AG08395 (cell line): ENCODE measurements at regions not wholly inside any gene's neighbourhood (a gene's known extent, or its start where the extent isn't known, plus 50 kb on each side); places are given as distances from the start of the nearest gene placed in this dataset.

Experiments
- DNase-seq: peaks from one replicate; pipeline ENCODE4 v3.0.0; 2012; ENCODE audit warnings: mixed read lengths, low spot score

DNA sequence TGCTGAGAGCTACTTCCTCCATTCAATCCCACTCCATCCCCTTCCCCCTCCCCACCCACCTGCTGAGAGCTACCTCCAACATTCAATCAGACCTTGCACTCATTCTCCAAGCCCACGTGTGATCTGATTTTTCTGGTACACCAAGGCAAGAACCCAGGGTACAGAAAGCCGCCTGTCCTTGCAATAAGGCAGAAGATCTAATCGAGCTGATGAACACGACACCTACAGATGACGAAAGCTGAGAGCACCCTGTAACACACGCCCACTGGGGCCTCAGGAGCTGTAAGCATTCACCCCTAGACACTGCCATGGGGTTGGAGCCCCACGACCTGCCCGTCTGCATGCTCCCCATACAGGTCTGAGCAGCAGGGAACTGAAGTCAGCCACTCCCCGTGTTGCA, 58.3 kb downstream of the TRIML1 start:
- no peak for DNase-seq

- no peak for DNase-seq
These were observed 59.9 kb downstream of the TRIML1 start for GRCh38 chr4:188198982-188199792.

- DNase-seq: no peak
These were observed 62.6 kb downstream of the TRIML1 start for GRCh38 chr4:188201851-188202250.

DNA sequence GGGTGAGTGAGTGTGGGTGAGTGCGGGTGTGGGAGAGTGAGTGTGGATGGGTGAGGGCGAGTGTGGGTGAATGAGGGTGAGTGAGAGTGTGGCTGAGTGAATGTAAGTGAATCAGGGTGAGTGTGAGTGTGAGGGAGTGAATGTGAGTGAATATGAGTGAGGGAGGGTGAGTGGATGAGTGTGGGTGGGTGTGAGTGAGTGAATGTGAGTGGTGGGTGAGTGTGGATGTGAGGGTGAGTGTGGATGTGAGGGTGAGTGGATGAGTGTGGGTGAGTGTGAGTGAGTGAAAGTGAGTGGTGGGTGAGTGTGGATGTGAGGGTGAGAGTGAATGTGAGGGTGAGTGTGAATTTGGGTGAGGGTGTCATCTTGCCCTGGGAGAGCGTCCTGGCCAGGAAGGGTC, 67.5 kb downstream of the TRIML1 start:
- no peak for DNase-seq

DNA sequence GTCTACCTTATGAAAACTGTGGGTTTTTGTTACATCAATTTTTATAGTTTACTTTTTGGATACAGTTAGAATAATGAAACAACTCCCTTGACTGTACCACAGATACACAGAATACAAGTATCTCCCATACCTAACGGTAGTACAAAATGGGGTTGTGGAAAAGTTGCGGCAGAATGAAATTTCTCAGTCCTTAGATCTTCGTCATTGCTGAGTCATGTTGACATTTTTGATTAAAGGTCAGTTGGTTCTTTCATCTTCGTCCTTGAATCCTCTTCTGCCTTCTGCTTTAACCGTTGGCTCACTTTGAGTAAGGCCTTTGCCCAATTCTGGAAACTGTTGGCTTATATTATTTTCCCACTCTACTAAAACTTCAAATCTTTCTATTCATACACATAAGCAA, 75.6 kb downstream of the TRIML1 start:
- no peak for DNase-seq

- DNase-seq: no peak
These were observed 79.2 kb downstream of the TRIML1 start for GRCh38 chr4:188218392-188218791.

DNA sequence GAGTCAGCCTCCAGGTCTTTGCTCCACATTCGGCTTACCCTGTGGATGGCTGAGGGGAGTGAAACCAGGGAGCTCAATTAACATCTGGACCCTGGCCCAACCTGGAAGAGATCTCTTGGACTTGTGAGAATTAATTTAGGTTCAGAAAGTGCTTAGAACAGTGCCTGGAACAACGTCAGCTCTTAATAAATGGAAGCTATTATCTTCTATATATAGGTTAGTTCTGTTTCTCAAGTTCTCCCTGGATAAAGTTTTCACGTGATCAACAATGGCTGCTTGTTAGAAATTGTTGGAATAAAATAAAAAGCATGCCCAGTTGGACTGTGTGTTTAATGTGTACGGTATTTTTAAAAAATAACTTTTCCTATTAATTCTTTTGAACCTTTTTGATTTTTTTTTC, 80.8 kb downstream of the TRIML1 start:
- DNase-seq: no peak

DNA sequence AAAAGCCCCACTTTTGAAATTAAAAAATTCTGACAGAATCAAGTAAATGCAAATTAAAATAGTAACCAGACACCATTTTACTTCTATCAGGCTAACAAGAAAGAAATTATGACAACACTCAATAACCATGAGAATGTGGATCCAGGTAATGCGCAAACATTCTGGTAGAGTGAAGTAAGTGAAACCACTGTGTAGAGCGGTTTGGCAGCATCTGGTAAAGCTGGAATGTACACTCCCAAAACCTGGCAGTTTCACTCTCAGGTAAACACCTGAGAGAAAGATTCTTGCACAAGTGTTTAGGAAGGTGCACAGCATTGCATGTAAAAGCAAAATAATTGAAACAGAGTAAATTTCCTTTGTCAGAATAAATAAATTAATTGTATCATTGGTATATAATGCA, 81.8 kb downstream of the TRIML1 start:
- no peak for DNase-seq

GRCh38 chr4:188228279-188228678, 89.0 kb downstream of the TRIML1 start:
- no peak for DNase-seq

GRCh38 chr4:188232428-188232827, 93.2 kb downstream of the TRIML1 start:
- DNase-seq: no peak

- DNase-seq: no peak
These were observed 102.8 kb downstream of the TRIML1 start for GRCh38 chr4:188242041-188242440.

DNA sequence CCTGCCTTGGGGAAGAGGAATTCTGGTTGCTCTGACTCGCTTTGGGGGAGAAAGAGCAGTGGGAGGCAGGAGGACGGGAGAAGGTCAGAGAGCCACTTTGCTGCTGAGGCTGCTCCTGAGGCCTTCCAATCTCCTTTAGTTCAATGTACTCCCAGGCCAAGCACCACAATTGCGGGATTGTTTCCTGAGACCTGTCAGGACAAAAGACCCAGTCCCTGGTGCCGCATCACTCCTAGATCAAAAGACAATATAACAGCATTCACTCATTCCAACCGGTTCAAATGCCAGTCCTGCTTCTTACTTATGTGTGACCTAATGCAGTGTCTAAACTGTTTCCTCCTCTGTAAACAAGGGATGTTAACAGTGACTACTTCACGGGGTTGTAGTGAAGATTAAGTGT, 106.4 kb downstream of the TRIML1 start:
- DNase-seq: no peak

GRCh38 chr4:188246488-188246887, 107.2 kb downstream of the TRIML1 start:
- DNase-seq: no peak

- no peak for DNase-seq
These were observed 115.0 kb downstream of the TRIML1 start for GRCh38 chr4:188254211-188254610.

DNA sequence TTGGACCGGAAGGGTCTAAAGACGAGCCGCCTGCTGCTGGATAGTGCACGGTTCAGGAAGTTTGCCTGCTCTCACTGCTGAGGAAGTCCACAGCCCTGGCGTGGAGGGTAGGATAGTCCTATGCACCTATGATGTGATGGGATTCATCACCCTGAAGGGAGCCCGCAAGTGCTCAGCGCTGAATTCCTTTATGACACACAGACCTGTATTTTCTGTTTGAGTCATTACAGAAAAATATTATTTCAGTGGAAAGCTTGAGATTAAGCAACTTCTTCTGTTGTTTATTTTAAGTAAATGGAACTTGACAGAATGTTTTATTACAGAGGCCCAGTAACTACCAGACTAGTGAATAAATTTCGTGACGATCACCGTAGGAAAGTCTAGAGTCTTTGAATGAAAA, 123.2 kb downstream of the TRIML1 start:
- DNase-seq: no peak

DNA sequence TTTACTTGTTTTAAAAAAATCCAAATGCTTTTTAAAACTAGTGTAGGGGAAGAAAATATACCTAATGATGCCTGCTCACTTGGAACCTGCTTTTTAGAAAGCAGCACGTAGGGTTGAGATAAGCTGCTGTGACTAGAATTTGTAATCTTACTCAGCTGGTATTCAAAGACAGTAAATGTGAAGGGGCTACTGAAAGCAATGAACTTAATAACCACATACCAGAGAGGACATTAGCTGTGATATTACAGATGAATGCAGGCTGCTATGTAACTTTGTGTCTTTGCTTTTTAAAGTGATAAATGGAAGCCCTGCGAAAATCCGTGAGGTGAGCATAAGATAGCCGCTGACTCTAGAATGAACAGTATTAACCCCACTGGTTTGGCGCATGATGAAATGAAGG, 124.1 kb downstream of the TRIML1 start:
- no peak for DNase-seq

GRCh38 chr4:188266386-188266785, 127.1 kb downstream of the TRIML1 start:
- DNase-seq: no peak

GRCh38 chr4:188268131-188268908, 129.1 kb downstream of the TRIML1 start:
- no peak for DNase-seq

DNA sequence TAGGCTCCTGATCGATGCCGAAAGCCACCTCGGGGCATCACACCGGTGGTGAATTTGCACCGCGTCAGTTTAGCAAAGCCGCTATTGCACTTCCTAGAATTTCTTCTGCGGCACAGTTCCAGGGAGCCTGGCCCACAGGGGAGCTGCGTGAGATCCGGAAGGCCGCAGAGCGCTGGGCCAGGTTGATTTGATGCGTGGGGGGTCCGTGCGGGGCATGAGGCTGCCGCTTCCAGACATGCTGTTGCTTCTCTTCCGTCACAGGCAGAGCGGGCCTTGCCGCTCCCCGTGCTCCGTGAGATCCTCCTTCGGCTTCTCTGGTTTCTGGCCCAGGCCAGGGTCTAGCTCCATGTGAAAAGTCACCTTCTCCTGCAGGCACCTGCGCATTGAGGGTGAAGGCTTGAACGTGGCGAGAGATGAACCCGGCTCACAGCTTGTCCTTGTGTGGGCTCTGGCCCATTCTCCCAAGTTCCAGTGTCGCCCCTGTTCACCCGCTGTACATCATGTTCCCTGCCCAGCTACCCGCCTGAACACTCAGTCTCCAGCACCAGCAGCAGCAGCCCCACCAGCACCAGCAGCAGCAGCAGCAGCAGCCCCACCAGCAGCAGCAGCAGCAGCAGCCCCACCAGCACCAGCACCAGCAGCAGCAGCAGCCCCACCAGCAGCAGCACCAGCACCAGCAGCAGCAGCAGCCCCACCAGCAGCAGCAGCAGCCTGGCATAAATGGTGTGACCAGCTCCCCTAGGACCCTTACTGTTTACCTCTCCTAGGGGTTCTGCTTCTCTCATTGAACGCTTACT, 131.2 kb downstream of the TRIML1 start:
- DNase-seq: no peak

- no peak for DNase-seq
These were observed 136.4 kb downstream of the TRIML1 start for GRCh38 chr4:188275686-188276085.

GRCh38 chr4:188279184-188279583, 139.9 kb downstream of the TRIML1 start:
- no peak for DNase-seq

DNA sequence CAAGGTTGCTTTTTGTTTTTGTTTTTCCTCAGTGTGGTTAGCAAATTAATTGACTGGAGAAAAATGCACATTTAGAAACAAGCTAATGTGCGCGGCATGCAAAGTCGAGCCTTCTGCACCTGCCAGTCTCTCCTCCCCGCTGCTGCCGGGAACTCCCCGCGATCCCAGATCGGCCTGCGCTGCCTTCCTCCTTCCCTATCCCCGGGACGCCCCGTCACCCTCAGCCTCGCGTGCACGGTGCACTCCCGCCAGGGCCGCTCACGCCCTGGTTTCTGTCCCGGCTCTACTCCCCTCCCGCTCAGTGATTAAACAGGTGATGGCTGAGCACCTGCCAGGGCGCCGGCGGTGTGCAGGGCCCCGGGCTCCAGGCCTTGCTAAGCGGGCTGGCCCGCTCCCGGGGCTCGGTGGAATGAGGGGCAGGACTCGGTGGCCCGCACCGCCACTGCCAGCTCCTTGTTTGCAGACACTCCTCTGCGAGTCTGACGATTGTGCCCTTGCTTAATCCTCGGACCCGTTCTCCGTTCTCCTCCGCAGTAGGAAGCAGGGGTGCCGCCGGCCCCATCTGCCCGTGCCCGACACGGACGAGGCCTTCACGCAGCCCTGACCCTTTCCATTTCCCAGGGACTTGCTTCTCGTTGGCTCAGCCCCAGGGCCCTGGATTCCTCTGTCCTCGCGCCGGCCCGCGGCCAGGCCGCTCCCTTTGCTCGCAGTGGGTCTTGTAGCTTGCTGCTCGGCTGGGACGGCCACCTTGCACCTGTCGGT, 143.4 kb downstream of the TRIML1 start:
- DNase-seq: no peak
